Muscle layer of duodenum (tissue), 2 donors: ENCODE measurements at regions not wholly inside any gene's neighbourhood (a gene's known extent, or its start where the extent isn't known, plus 50 kb on each side); places are given as distances from the start of the nearest gene placed in this dataset.

Experiments used
- H3K27ac ChIP-seq: one replicate; pipeline ENCODE4 v1.7.0; 2013; ENCODE audit warnings: mild to moderate bottlenecking, low read length
- H3K27me3 ChIP-seq: one replicate; pipeline ENCODE4 v1.7.0; 2013; ENCODE audit warnings: low read depth, mild to moderate bottlenecking, control low read depth, low read length
- H3K36me3 ChIP-seq, 2 donors: one replicate each; pipeline ENCODE4 v1.7.0; 2013; ENCODE audit warnings: low read length in 2 of 2, control low read depth in 1 of 2, mild to moderate bottlenecking in 1 of 2; ENCODE audit not compliant: insufficient read depth in 2 of 2, control insufficient read depth in 1 of 2
- H3K4me1 ChIP-seq, 2 donors: one replicate each; pipeline ENCODE4 v1.7.0; 2013; ENCODE audit warnings: low read length in 2 of 2, mild to moderate bottlenecking in 2 of 2, control low read depth in 1 of 2, moderate library complexity in 1 of 2; ENCODE audit not compliant: insufficient read depth in 2 of 2, control insufficient read depth in 1 of 2
- H3K4me3 ChIP-seq, 2 donors: one replicate each; pipeline ENCODE4 v1.7.0; 2013; ENCODE audit warnings: low read length in 2 of 2, low read depth in 1 of 2, mild to moderate bottlenecking in 1 of 2
- H3K9me3 ChIP-seq, 2 donors: one replicate each; pipeline ENCODE4 v1.7.0; 2013; ENCODE audit warnings: low read length in 2 of 2, control low read depth in 1 of 2, mild to moderate bottlenecking in 1 of 2; ENCODE audit not compliant: control insufficient read depth in 1 of 2
- donor health status: healthy.

DNA sequence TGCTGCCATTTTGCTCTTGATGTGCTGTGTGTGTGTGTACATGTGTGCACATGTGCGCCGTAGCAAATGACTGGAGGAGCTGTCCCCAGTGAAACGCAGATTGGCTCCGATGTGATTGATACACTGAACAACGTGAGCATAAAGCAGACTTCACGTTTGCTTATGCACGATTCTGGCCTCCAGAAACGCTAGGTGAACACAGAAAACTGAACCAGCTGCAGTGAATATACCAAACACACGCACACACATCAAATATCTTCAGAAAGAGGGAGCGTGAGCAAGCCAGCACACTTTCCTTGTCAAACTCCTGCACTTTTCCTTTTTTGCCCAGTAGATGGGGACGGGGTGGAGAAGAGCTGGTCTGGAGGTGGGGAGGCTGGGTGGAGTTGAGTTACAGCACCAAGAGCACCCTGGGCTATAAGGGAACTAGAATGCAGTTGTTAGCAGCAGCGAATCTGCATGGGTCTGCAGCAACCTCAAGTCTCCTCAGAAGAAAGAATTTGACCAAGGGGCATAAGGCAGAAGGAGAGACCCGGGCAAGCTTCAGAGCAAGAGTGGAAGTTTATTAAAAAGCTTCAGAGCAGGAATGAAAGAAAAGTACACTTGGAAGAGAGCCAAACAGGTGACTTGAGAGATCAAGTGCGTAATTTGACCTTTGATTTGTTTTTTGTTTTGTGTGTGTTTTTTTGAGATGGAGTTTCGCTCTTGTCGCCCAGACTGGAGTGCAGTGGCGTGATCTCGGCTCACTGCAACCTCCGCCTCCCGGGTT is 77.8 kb upstream of the CADM1 start:
- H3K4me3 ChIP-seq: no peak overlapping the region

DNA sequence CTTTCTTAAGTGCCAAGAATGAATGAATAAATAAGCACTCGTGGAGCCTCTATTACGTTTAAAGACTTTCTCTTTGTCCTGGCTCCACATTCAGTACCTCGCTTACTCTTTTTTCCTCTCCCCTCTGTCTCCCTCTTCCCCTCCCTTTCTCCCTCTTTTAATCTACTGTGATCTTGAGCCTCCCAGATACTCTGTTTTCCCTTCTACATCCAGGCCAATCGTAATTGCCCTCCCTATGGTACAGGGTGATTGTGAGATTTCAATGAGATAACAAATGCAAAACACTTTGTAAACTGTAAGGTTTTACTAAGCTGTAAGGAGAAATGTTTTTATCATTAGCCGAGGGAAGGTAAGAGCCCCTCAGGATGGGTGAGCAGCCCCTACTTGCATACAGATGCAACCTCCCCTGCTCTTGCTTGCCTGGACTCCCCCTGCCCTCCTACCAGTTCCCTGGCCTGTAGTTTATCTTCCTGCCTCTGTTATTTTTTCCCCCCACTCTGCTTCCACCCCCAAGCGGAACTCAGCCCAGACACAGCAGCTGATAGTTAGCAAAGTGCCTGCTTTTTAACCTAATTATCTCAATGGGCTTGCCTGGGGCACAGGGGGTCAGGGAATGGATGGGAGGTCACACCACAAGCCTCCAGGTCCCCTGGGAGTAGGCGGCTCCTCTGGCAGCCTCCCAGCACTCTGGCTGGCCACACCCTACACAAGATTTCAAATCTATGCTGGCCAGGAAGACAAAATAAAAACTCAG is 76.9 kb upstream of the CADM1 start:
- Histone ChIP-seq H3K27ac (no peak overlapping the region), H3K4me1 (peaks cover 0 to 5% of the 10 kb centered on the region in 2 donors), H3K4me3 (no peak overlapping the region), H3K36me3 (no peaks in the 10 kb centered on the region), H3K27me3 (no peaks in the 10 kb centered on the region), H3K9me3 (no peaks in the 10 kb centered on the region)

More for the DNA sequence above, 77.8 kb upstream of the CADM1 start:
- Histone ChIP-seq H3K27ac (no peak overlapping the region), H3K4me1 (peaks cover 0 to 5% of the 10 kb centered on the region in 2 donors), H3K27me3 (no peaks in the 10 kb centered on the region), H3K9me3 (no peaks in the 10 kb centered on the region), H3K36me3 (no peaks in the 10 kb centered on the region)

DNA sequence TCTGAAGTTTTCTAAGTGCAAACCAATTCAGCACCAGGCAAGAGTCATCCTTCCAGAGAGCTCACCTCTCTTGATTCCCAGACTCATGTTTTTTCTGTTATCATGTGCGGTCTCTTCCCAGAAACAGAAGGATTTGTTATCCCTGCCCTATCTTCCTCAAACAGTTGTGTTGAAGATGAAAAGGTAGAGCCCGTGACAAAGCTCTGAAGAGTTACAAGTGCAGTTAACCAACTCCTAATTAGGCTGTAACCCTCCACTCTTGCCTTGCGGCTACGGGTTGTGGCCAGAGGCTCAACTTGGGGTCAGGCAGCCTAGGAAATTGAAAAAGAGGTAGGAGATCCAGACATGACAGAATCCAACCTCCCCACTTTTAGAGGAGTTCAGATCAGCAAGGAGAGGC is 76.2 kb upstream of the CADM1 start:
- H3K4me3 ChIP-seq: no peak overlapping the region

DNA sequence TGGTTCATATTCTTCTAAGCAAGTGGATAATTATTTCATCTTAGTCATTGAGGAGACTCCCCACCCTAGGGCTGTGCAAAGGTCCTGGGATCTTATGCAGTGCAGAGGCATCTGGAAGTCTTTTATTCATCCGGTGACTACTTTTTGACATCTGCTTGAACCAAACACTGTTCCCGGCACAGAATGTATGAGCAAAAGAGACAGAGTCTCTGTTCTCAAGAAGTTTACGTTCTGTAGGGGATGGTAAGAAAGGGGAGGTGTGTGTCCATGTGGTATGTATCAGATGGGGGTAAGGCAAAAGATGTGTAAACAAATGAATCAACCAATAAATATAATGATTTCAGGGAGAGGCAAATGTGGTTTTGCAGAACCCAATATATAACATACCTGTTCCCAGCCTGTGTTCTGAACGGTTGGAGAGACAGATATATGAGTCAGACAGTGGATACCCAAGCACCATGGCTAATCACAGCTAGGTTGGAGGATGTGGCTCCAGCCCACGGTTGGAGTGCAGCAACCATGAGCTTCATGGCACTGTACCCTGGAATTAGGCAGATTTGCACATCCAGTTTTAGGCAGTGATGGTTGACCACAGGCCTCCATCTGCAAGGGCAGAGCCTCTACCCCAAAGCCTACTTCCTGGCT is 75.1 kb upstream of the CADM1 start:
- Histone ChIP-seq H3K27ac (no peak overlapping the region), H3K9me3 (no peaks in the 10 kb centered on the region), H3K4me3 (no peak overlapping the region), H3K36me3 (no peaks in the 10 kb centered on the region), H3K27me3 (no peaks in the 10 kb centered on the region), H3K4me1 (peaks cover 0 to 5% of the 10 kb centered on the region in 2 donors)

More for the DNA sequence above, 76.2 kb upstream of the CADM1 start:
- Histone ChIP-seq H3K4me1 (peaks cover 0 to 5% of the 10 kb centered on the region in 2 donors), H3K9me3 (no peaks in the 10 kb centered on the region), H3K36me3 (no peaks in the 10 kb centered on the region), H3K27ac (no peak overlapping the region), H3K27me3 (no peaks in the 10 kb centered on the region)

DNA sequence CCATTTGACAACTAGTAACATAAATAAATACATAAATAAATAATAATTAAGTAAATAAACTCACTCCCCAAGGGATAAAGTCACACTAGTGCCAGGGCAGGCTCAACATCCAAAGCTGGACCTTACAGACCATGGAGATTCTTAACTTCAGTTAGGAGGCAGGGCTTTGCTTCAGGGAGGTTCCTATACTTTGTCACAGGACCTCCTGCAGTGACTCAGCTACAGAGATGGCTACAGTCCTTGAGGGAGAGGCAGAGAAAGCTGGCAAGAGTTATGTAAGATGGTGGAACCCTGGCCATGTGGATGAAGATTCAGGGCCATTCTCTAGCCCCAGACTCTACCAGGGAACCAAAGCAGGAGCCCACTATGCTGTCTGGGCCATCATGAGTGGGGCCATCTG is 74.1 kb upstream of the CADM1 start:
- Histone ChIP-seq H3K4me1 (peaks cover 0 to 5% of the 10 kb centered on the region in 2 donors), H3K9me3 (no peaks in the 10 kb centered on the region), H3K27ac (no peak overlapping the region), H3K27me3 (no peaks in the 10 kb centered on the region), H3K4me3 (no peak overlapping the region), H3K36me3 (no peaks in the 10 kb centered on the region)

DNA sequence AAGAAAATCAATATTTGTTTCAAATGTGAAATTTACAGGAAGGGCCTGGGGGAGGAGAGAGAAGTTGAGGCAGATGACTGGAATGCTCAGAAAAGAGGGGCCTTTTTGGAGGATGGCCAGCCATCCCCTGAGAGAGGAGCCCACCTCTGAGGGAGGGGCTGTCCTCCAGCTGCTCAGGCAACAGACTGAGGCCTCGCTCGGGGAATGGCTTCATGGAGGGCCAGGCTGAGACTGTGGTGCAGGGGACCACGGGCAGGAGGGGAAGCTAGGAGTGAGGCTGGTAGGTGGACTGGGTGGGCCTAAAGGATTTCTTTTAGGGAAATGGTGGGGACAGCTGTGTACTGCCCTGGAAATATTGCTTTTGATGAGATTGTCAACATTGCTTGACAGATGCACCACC is 73.5 kb upstream of the CADM1 start:
- H3K9me3 ChIP-seq: no peaks in the 10 kb centered on the region

DNA sequence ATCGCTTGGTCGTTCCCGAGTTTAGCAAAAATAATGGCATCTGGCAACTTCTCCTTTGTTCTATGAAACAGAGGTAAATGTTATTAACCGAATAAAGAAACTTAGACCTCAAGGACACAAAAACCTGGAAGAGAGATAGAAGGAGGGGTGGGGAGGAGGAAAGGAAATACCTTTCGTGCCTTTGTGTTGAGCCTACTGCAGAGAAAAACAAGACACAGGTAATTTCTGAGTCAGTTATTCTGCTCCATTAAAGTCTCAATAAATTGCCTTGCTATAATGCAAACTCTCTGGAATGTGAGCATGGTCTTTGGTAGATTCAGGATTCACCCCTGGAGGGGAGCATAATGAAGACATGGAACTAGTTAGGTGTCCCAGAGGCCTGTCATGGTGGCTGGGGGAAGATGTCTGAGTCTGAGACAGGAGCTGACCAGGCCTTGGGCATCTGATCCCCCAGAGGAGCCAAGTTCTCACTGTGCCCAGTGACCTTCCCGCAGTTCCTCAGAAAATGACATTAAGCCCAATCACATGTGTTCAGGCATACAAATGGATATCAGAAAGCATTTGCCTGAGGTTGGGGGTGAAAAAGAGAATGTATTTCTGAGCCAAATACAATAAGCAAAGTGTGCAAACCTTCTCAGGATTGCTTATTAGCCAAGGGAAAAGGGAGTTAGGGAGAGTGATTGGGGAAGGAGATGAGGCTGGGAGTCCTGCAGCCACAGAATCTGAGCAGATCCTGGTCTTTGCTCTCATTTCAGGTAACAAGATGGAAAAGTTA is 72.6 kb upstream of the CADM1 start:
- Histone ChIP-seq H3K27me3 (no peaks in the 10 kb centered on the region), H3K27ac (no peak overlapping the region), H3K9me3 (no peaks in the 10 kb centered on the region), H3K4me3 (no peak overlapping the region), H3K4me1 (peaks cover 0 to 4% of the 10 kb centered on the region in 2 donors), H3K36me3 (no peaks in the 10 kb centered on the region)

More for the DNA sequence above, 73.5 kb upstream of the CADM1 start:
- Histone ChIP-seq H3K27me3 (no peaks in the 10 kb centered on the region), H3K36me3 (no peaks in the 10 kb centered on the region), H3K4me1 (peaks cover 0 to 5% of the 10 kb centered on the region in 2 donors), H3K4me3 (no peak overlapping the region), H3K27ac (no peak overlapping the region)

DNA sequence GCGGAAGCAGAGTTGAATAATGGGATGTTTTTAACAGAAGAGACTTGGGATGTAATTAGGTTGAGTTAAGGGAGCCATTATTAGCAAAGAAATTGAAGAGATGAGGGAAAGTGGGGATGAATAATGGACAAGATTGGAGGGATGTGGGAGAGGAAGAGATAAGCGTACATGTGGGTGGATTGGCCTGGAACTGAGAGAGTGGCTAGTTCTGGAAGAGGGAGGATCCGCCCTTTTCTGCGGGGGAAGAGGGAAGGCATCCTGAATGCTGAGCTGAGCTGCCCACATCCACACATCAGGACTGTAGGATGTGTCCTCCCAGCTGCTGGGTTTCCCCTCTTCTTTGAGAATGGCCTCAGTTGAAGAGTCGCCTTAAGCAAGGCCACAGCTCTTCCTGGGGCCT is 68.3 kb upstream of the CADM1 start:
- Histone ChIP-seq H3K27me3 (no peaks in the 10 kb centered on the region), H3K4me3 (no peak overlapping the region), H3K4me1 (no peaks in the 10 kb centered on the region), H3K27ac (no peak overlapping the region), H3K9me3 (no peaks in the 10 kb centered on the region), H3K36me3 (no peaks in the 10 kb centered on the region)

DNA sequence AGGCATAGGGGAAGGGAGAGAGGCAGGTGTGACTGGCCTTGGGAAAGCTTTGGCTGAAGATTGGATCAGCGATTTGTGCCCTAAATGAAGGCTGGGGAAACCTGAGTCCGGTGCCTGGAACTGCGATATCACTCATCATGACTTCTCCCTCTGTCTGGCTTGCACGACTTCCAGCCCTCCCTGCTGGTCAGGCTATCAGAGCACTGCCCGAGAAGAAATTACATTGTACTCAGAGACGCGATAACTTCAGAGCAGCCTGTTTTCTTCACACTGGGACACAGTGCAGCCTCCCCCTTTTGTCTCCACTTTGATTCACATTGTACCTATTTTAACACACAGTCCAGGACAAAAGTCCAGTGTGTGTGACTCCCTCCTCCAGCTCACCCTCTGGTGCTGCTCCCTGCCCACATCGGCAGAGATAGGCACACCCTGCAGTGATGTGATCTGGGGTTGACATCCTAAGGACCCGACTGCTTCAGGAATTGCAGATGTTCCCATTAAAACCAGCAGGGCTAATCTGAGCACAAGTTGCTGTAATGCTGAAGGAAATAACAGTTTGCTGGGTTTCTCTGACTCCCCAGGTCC is 62.1 kb upstream of the CADM1 start:
- Histone ChIP-seq H3K4me3 (no peak overlapping the region), H3K36me3 (no peaks in the 10 kb centered on the region), H3K4me1 (no peaks in the 10 kb centered on the region), H3K9me3 (no peaks in the 10 kb centered on the region), H3K27ac (no peak overlapping the region), H3K27me3 (no peaks in the 10 kb centered on the region)

DNA sequence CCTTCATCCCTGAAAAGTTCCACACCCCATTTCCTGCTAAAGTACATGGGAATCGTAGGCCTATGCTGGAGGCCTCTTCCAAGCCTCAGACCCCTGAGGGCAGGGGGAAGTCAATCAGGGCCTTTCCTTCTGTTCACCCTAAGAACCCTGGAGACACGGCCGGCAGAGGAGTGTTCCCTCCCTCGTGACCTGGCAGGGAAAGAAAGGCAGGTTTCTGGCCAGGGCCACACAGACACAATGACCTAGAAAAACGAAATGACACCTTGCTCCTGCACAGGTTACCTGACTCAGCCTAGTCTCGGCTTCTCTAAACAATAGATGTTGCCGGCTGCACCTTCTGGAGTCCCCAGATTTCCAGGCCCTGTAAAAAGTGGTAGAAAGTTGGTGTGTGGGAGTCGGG is 60.6 kb upstream of the CADM1 start:
- H3K36me3 ChIP-seq: no peaks in the 10 kb centered on the region
- H3K27ac ChIP-seq: no peak overlapping the region
- H3K27me3 ChIP-seq: no peaks in the 10 kb centered on the region
- H3K4me3 ChIP-seq: no peak overlapping the region
- H3K4me1 ChIP-seq: no peaks in the 10 kb centered on the region
- H3K9me3 ChIP-seq: no peaks in the 10 kb centered on the region
